Activated T-helper 17 cell treated with anti-CD3 and anti-CD28 coated beads, Interleukin-2, amount 50 U/mL, for 72 hours (primary cell): ENCODE measurements at regions not wholly inside any gene's neighbourhood (a gene's known extent, or its start where the extent isn't known, plus 50 kb on each side); places are given as distances from the start of the nearest gene placed in this dataset.

Experiments used
- ATAC-seq: fragments of 150-1000 bp; cut with Tn5 transposase; replicated peaks from 2 replicates; pipeline ENCODE4 v1.10.0; 2021; ENCODE audit warnings: mild to moderate bottlenecking, moderate library complexity
- H3K27ac Mint-ChIP-seq: one replicate; pipeline ENCODE4 v1.8.0; 2022; ENCODE audit warnings: mixed read lengths
- H3K27me3 Mint-ChIP-seq: one replicate; pipeline ENCODE4 v1.8.0; 2022; ENCODE audit warnings: mixed read lengths
- H3K36me3 Mint-ChIP-seq: one replicate; pipeline ENCODE4 v1.8.0; 2022; ENCODE audit warnings: low read depth, mild to moderate bottlenecking, mixed read lengths
- H3K4me1 Mint-ChIP-seq: one replicate; pipeline ENCODE4 v1.8.0; 2022; ENCODE audit warnings: mixed read lengths
- H3K4me3 Mint-ChIP-seq: one replicate; pipeline ENCODE4 v1.8.0; 2022; ENCODE audit warnings: mild to moderate bottlenecking, mixed read lengths
- H3K9me3 Mint-ChIP-seq: one replicate; pipeline ENCODE4 v1.8.0; 2022; ENCODE audit warnings: mixed read lengths

DNA sequence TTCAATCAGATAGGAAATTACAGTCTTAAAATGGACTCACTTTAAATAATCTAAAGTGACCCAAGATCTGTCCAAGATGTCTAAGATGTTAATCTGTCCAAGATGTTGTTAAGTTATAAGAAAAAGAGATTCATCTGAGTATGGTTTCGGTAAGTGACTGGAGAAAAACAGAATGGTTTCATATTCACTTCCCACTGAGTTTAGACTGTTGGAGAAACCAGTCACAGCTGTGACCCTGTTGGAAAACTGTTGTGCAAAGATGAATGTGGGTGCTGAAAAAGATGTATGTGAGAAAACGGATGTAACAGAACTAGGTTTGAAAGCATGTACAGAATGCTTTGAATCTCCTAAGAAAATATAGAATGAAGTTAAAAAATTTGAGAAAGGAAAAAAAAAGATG lies 325.9 kb downstream of the COL12A1 start:
- Mint-ChIP-seq H3K27me3 (no peaks in the 10 kb centered on the region), H3K27ac (no peak overlapping the region)
- no peak for ATAC-seq

DNA sequence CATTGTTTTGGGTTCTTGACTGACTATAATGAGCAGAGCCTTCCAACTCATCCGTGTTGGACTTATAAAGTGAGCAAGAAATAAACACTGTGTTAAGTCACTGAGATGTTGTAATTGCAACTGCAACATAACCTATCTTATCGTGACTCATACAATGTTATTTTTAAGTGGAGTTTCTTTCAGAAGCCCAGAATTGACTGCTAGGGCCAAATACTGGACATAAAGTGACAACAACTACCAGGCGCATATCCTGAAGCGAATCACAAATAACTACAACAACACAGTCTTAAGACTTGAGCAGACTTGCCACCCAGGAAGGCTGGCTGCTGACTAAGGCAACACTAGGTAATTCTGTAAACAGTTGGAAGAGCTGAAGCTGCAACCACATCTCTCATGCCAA lies 326.6 kb downstream of the COL12A1 start:
- Mint-ChIP-seq H3K36me3 (no peaks in the 10 kb centered on the region), H3K27me3 (no peaks in the 10 kb centered on the region), H3K9me3 (peaks cover 16% of the 10 kb centered on the region), H3K4me1 (no peaks in the 10 kb centered on the region), H3K27ac (no peak overlapping the region), H3K4me3 (no peak overlapping the region)
- no peak for ATAC-seq

More for the DNA sequence above, 325.9 kb downstream of the COL12A1 start:
- no peak overlapping the region for H3K4me3 Mint-ChIP-seq
- H3K4me1 Mint-ChIP-seq = no peaks in the 10 kb centered on the region
- H3K36me3 Mint-ChIP-seq = no peaks in the 10 kb centered on the region
- peaks cover 16% of the 10 kb centered on the region for H3K9me3 Mint-ChIP-seq

GRCh38 chr6:74875193-74875592 lies 330.7 kb downstream of the COL12A1 start:
- no peak for ATAC-seq
- Mint-ChIP-seq H3K4me1 (no peaks in the 10 kb centered on the region), H3K36me3 (no peaks in the 10 kb centered on the region), H3K27me3 (no peaks in the 10 kb centered on the region), H3K27ac (no peak overlapping the region), H3K9me3 (peaks cover 18% of the 10 kb centered on the region), H3K4me3 (no peak overlapping the region)

GRCh38 chr6:74872754-74873476 lies 332.9 kb downstream of the COL12A1 start:
- H3K9me3 Mint-ChIP-seq = peaks cover 15% of the 10 kb centered on the region
- no peak overlapping the region for H3K27ac Mint-ChIP-seq
- no peak overlapping the region for H3K4me3 Mint-ChIP-seq
- H3K36me3 Mint-ChIP-seq = no peaks in the 10 kb centered on the region
- no peaks in the 10 kb centered on the region for H3K4me1 Mint-ChIP-seq
- no peak for ATAC-seq
- H3K27me3 Mint-ChIP-seq = no peaks in the 10 kb centered on the region

GRCh38 chr6:74871757-74872156 lies 334.1 kb downstream of the COL12A1 start:
- Mint-ChIP-seq H3K9me3 (peaks cover 10% of the 10 kb centered on the region), H3K27me3 (no peaks in the 10 kb centered on the region), H3K4me3 (no peak overlapping the region), H3K4me1 (no peaks in the 10 kb centered on the region), H3K27ac (no peak overlapping the region), H3K36me3 (no peaks in the 10 kb centered on the region)
- no peak for ATAC-seq

DNA sequence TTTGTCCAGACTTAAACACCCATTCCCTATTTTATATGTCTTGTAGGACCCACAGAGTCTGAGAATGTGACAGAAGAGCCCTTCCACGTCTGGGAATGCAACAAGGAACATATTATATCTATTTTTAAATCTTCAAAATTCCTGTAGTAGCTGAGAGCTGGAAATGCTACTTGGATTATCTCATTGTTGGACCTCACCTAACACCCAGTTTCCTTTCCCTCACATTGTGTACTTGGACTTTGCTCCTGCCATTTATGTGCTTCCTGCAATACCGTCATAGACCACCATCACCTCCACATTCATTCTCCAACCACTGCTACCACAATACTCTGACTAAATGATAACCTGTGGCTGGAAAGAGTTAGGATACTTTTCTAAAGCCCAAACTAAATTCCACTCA lies 335.4 kb downstream of the COL12A1 start:
- no peak overlapping the region for H3K4me3 Mint-ChIP-seq
- H3K36me3 Mint-ChIP-seq = no peaks in the 10 kb centered on the region
- no peaks in the 10 kb centered on the region for H3K27me3 Mint-ChIP-seq
- ATAC-seq = no peak
- no peak overlapping the region for H3K27ac Mint-ChIP-seq
- no peaks in the 10 kb centered on the region for H3K4me1 Mint-ChIP-seq
- peaks cover 7% of the 10 kb centered on the region for H3K9me3 Mint-ChIP-seq

GRCh38 chr6:74867291-74867690 lies 338.6 kb downstream of the COL12A1 start:
- Mint-ChIP-seq H3K27ac (no peak overlapping the region), H3K4me3 (no peak overlapping the region), H3K36me3 (no peaks in the 10 kb centered on the region), H3K4me1 (no peaks in the 10 kb centered on the region), H3K9me3 (peaks cover 7% of the 10 kb centered on the region), H3K27me3 (no peaks in the 10 kb centered on the region)
- ATAC-seq = no peak

- Mint-ChIP-seq H3K27me3 (no peaks in the 10 kb centered on the region), H3K4me1 (no peaks in the 10 kb centered on the region), H3K4me3 (no peak overlapping the region), H3K9me3 (no peaks in the 10 kb centered on the region), H3K36me3 (no peaks in the 10 kb centered on the region), H3K27ac (no peak overlapping the region)
- no peak for ATAC-seq
Measured at GRCh38 chr6:74863968-74864367, 341.9 kb downstream of the COL12A1 start.

- no peaks in the 10 kb centered on the region for H3K9me3 Mint-ChIP-seq
- H3K4me1 Mint-ChIP-seq = no peaks in the 10 kb centered on the region
- no peaks in the 10 kb centered on the region for H3K36me3 Mint-ChIP-seq
- no peak for ATAC-seq
- no peak overlapping the region for H3K27ac Mint-ChIP-seq
- H3K4me3 Mint-ChIP-seq = no peak overlapping the region
- H3K27me3 Mint-ChIP-seq = no peaks in the 10 kb centered on the region
Measured at GRCh38 chr6:74860456-74860855, 345.4 kb downstream of the COL12A1 start.

DNA sequence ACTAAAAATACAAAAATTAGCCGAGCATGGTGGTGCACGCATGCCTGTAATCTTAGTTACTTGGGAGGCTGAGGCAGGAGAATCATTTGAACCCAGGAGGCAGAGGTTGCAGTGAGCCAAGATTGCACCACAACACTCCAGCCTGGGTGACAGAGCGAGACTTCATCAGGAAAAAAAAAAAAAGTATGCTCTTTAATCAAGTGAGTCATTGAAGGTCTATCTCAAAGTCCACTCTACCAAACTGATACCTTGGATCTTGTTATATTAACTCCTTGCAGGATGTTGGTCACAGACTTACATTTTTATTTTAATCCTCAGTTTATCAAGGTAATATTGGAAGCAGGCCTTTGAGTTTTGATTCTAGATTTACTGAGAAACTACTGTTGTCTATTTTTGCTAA lies 348.7 kb downstream of the COL12A1 start:
- no peaks in the 10 kb centered on the region for H3K4me1 Mint-ChIP-seq
- H3K27ac Mint-ChIP-seq = no peak overlapping the region
- no peak overlapping the region for H3K4me3 Mint-ChIP-seq
- no peaks in the 10 kb centered on the region for H3K27me3 Mint-ChIP-seq
- no peaks in the 10 kb centered on the region for H3K9me3 Mint-ChIP-seq
- ATAC-seq = no peak
- H3K36me3 Mint-ChIP-seq = no peaks in the 10 kb centered on the region

GRCh38 chr6:74853991-74854390 lies 351.9 kb downstream of the COL12A1 start:
- Mint-ChIP-seq H3K4me3 (no peak overlapping the region), H3K4me1 (no peaks in the 10 kb centered on the region), H3K27ac (no peak overlapping the region), H3K27me3 (no peaks in the 10 kb centered on the region), H3K36me3 (no peaks in the 10 kb centered on the region), H3K9me3 (peaks cover 4% of the 10 kb centered on the region)
- ATAC-seq = no peak

- no peak for ATAC-seq
- no peaks in the 10 kb centered on the region for H3K36me3 Mint-ChIP-seq
- H3K4me1 Mint-ChIP-seq = no peaks in the 10 kb centered on the region
- no peaks in the 10 kb centered on the region for H3K27me3 Mint-ChIP-seq
- peaks cover 4% of the 10 kb centered on the region for H3K9me3 Mint-ChIP-seq
- no peak overlapping the region for H3K4me3 Mint-ChIP-seq
- H3K27ac Mint-ChIP-seq = no peak overlapping the region
Measured at GRCh38 chr6:74851596-74851995, 354.3 kb downstream of the COL12A1 start.

DNA sequence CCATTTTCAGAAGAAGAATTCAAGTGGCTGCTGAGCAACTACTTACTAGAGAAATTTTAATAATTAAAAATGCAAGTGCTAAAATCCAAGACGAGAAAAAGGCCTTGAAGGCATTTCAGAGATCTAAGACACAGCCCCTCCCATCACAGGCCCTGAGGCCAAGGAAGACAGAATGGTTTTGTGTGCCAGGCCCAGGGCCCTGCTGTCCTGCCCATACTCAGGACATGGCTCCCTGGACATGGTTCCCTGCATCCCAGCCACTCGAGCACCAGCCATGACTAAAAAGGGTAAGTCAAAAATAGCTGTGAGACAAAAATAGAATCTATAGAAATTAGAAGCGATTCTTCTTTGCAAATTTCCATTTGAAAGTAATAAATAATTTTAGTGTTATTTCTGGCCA lies 364.9 kb downstream of the COL12A1 start:
- no peak for ATAC-seq
- H3K4me1 Mint-ChIP-seq = no peaks in the 10 kb centered on the region

GRCh38 chr6:74834967-74835366 lies 370.9 kb downstream of the COL12A1 start:
- no peak overlapping the region for H3K4me3 Mint-ChIP-seq
- H3K4me1 Mint-ChIP-seq = no peaks in the 10 kb centered on the region
- no peak for ATAC-seq
- no peak overlapping the region for H3K27ac Mint-ChIP-seq
- H3K36me3 Mint-ChIP-seq = no peaks in the 10 kb centered on the region
- no peaks in the 10 kb centered on the region for H3K27me3 Mint-ChIP-seq
- H3K9me3 Mint-ChIP-seq = peaks cover 4% of the 10 kb centered on the region

More for the DNA sequence above, 364.9 kb downstream of the COL12A1 start:
- Mint-ChIP-seq H3K27ac (no peak overlapping the region), H3K27me3 (no peaks in the 10 kb centered on the region), H3K4me3 (no peak overlapping the region), H3K36me3 (no peaks in the 10 kb centered on the region), H3K9me3 (peaks cover 7% of the 10 kb centered on the region)

GRCh38 chr6:74826263-74826662 lies 379.6 kb downstream of the COL12A1 start:
- no peak overlapping the region for H3K27ac Mint-ChIP-seq
- no peak for ATAC-seq

DNA sequence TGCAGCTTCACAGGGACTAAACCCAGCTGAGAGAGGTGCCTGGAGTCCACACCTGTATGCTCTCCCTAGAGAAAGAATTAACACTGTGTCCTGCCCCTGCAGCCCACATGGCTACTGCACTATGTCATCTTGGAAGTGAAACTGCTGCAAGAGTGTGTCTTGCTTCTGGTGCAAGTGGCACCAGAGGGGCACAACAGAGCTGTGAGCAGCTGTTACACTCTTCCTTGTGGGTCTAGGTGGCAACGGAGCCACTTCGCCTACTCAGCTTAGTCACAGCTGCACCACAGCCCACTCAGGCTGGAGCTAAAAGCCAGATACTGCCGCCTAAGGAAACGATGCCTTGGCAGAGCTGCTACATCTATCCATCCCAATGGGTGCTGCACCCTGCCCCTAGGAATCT lies 391.4 kb downstream of the COL12A1 start:
- Mint-ChIP-seq H3K4me3 (no peak overlapping the region), H3K4me1 (no peaks in the 10 kb centered on the region), H3K27me3 (no peaks in the 10 kb centered on the region), H3K9me3 (peaks cover 17% of the 10 kb centered on the region), H3K36me3 (no peaks in the 10 kb centered on the region), H3K27ac (no peak overlapping the region)
- ATAC-seq = no peak

More at GRCh38 chr6:74826263-74826662, 379.6 kb downstream of the COL12A1 start:
- no peaks in the 10 kb centered on the region for H3K36me3 Mint-ChIP-seq
- H3K4me1 Mint-ChIP-seq = no peaks in the 10 kb centered on the region
- no peak overlapping the region for H3K4me3 Mint-ChIP-seq
- H3K9me3 Mint-ChIP-seq = peaks cover 6% of the 10 kb centered on the region
- H3K27me3 Mint-ChIP-seq = no peaks in the 10 kb centered on the region
